Subcutaneous abdominal adipose tissue (tissue), 5 donors: ENCODE measurements at regions not wholly inside any gene's neighbourhood (a gene's known extent, or its start where the extent isn't known, plus 50 kb on each side); places are given as distances from the start of the nearest gene placed in this dataset.

Source experiments
- H3K27ac ChIP-seq: one replicate; pipeline ENCODE4 v1.7.0; 2013; ENCODE audit warnings: low read depth, mild to moderate bottlenecking, inconsistent platforms, low read length, moderate library complexity
- H3K27me3 ChIP-seq, 5 donors: one replicate each; pipeline ENCODE4 v1.7.0; 2013; ENCODE audit warnings: low read length in 5 of 5, inconsistent platforms in 1 of 5; ENCODE audit not compliant: control insufficient read depth in 5 of 5, insufficient read depth in 4 of 5
- H3K36me3 ChIP-seq, 5 donors: one replicate each; pipeline ENCODE4 v1.7.0; 2013; ENCODE audit warnings: low read length in 5 of 5; ENCODE audit not compliant: control insufficient read depth in 5 of 5, insufficient read depth in 5 of 5
- H3K4me1 ChIP-seq, 5 donors: one replicate each; pipeline ENCODE4 v1.7.0; 2013; ENCODE audit warnings: low read length in 5 of 5, mild to moderate bottlenecking in 3 of 5, moderate library complexity in 1 of 5; ENCODE audit not compliant: control insufficient read depth in 5 of 5, insufficient read depth in 5 of 5
- H3K4me3 ChIP-seq, 5 donors: one replicate each; pipeline ENCODE4 v1.7.0; 2013; ENCODE audit warnings: low read length in 5 of 5, low read depth in 1 of 5
- H3K9ac ChIP-seq, 5 donors: one replicate each; pipeline ENCODE4 v1.7.0; 2013; ENCODE audit warnings: low read length in 5 of 5, mild to moderate bottlenecking in 4 of 5, moderate library complexity in 3 of 5
- H3K9me3 ChIP-seq, 5 donors: one replicate each; pipeline ENCODE4 v1.7.0; 2013; ENCODE audit warnings: low read length in 5 of 5; ENCODE audit not compliant: control insufficient read depth in 5 of 5
- donor health status: healthy.
- donor health status: healthy.
- donor health status: healthy.
- donor health status: healthy.
- donor health status: healthy.

DNA sequence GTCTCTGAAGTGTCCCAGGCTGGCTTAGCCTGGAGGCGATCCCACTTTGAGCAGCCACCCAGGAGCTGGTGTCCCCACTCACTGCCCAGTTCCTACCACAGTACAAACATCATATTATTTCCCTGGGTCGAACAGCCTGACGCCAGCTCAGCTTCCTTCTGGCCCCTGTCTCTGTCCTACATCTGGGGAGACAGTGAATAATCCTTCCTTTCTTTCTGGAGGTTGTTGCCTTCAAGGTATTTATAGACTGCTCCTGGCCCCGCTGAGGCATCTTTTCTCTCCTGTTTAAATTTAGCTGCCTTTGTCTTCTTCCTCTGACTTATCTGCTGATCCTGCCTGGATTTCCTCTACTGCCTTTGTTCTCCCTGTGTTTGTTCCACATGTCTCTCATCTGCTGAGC is 56.8 kb upstream of the LRRC55 start:
- Histone ChIP-seq H3K9me3 (no peaks in the 10 kb centered on the region), H3K9ac (no peak overlapping the region), H3K27me3 (peaks cover 0 to 13% (median 0%) of the 10 kb centered on the region in 5 donors), H3K4me1 (peaks cover 0 to 26% (median 3%) of the 10 kb centered on the region in 5 donors), H3K36me3 (no peaks in the 10 kb centered on the region), H3K4me3 (no peak overlapping the region), H3K27ac (no peak overlapping the region)

DNA sequence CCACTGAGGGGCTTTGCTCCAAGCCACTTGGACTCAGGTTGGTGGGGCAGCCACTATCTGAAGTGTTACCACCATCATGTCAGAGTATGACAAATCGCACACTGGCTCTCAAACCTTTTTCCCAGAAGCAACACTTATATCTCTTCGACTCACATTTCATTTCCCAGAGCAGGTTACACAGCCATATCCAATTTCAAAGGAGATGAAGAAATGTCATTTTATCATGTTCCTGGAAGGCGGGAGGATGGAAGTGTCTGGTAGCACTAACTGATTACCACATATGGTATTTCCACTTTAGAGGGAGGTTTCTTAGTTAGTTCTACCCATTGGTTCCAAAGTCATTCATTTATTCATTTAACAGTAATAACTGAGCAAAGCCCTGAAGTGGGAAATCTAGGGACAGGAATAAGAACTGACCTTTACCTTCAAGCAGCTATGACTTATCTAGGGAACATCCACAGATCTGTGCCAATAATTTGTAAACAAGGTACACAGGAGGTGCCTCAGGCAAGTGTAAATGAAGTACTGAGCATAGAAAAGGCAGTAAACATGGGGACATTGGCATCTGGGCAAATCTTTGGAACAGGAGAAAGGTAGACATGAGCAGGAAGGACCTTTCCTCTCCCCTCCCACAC is 54.9 kb upstream of the LRRC55 start:
- no peaks in the 10 kb centered on the region for H3K36me3 ChIP-seq
- no peak overlapping the region for H3K27ac ChIP-seq
- H3K4me1 ChIP-seq: peaks cover 0 to 32% (median 3%) of the 10 kb centered on the region in 5 donors
- no peak overlapping the region for H3K9ac ChIP-seq
- no peak overlapping the region for H3K4me3 ChIP-seq
- H3K9me3 ChIP-seq: no peaks in the 10 kb centered on the region
- H3K27me3 ChIP-seq: peaks cover 0 to 15% (median 0%) of the 10 kb centered on the region in 5 donors

DNA sequence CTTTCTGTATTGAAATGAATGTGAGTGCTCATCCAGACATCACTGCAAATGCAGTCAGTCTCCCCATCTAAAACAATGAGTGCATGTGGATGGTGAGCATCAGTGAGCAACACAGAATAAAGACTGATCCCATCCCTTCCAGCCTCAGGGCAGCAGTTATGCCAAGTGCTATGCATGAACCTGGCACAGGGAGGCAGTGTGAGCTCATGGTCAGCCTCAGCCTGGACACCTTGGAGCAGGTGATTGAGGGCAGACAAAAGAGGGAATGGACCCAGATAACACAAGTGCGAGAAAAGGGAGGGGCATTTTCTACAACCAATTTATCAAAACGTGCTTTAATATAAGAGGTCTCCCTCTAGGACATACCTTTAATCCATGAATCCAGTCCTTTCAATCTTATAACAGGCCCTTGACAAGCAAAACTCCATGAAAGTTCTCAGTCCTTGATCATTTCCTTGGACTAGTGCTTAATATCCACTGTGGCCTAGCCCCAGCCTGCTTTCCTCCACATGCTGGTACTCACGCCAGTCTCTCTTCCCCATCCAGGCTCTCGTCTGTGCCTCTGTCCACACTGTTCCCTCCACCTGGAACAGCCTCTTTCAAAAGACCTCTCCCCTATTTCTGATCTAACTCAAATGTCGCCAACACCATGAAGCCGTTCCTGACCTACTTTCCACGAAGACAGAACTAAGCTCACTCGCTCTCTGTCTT is 50.5 kb upstream of the LRRC55 start:
- H3K27me3 ChIP-seq: peaks cover 0 to 8% (median 0%) of the 10 kb centered on the region in 5 donors
- no peaks in the 10 kb centered on the region for H3K9me3 ChIP-seq
- no peak overlapping the region for H3K9ac ChIP-seq
- H3K4me1 ChIP-seq: peaks cover 0 to 8% (median 0%) of the 10 kb centered on the region in 5 donors
- H3K27ac ChIP-seq: no peak overlapping the region
- H3K4me3 ChIP-seq: no peak overlapping the region
- no peaks in the 10 kb centered on the region for H3K36me3 ChIP-seq
